Natural killer cell (primary cell): ENCODE measurements at regions not wholly inside any gene's neighbourhood (a gene's known extent, or its start where the extent isn't known, plus 50 kb on each side); places are given as distances from the start of the nearest gene placed in this dataset.
"Not testable (repeated sequence)": the region's sequence is repeated elsewhere in the genome, so short reads cannot be mapped to it uniquely, and the experiment has no call there.

Experiments used
- ATAC-seq, 3 donors: fragments of 150-1000 bp in 2 of 3; fragments of 200-7000 bp in 1 of 3; cut with Tn5 transposase; 1 replicate in 1 of 3; 2 replicates in 2 of 3; pipeline ENCODE4 v1.10.0; 2021; ENCODE audit warnings: mild to moderate bottlenecking in 2 of 3, moderate library complexity in 2 of 3
- DNase-seq, 2 donors: peaks; one replicate each; pipeline versions ENCODE4 v3.0.0 to v3.0.0-alpha.2; 2013 to 2021; ENCODE audit warnings: mixed read lengths in 1 of 2
- H3K27ac ChIP-seq: one replicate; pipeline ENCODE4 v1.5.1; 2013; ENCODE audit warnings: mild to moderate bottlenecking, low read length
- H3K27me3 ChIP-seq: one replicate; pipeline ENCODE4 v1.6.1; 2013; ENCODE audit warnings: low read length; ENCODE audit not compliant: control insufficient read depth, insufficient read depth
- H3K36me3 ChIP-seq: one replicate; pipeline ENCODE4 v1.6.1; 2013; ENCODE audit warnings: low read length; ENCODE audit not compliant: control insufficient read depth, insufficient read depth
- H3K4me1 ChIP-seq: one replicate; pipeline ENCODE4 v1.6.1; 2013; ENCODE audit warnings: low read length; ENCODE audit not compliant: control insufficient read depth, insufficient read depth
- H3K4me3 ChIP-seq: one replicate; pipeline ENCODE4 v1.5.1; 2013; ENCODE audit warnings: low read length
- H3K9me3 ChIP-seq: one replicate; pipeline ENCODE4 v1.6.1; 2013; ENCODE audit warnings: low read length; ENCODE audit not compliant: control insufficient read depth, insufficient read depth
- H3K27ac Mint-ChIP-seq, 2 donors: one replicate each; pipeline ENCODE4 v1.8.0; 2022; ENCODE audit warnings: mild to moderate bottlenecking in 2 of 2, mixed read lengths in 2 of 2, moderate library complexity in 1 of 2
- H3K27me3 Mint-ChIP-seq, 2 donors: one replicate each; pipeline ENCODE4 v1.8.0; 2022; ENCODE audit warnings: low read depth in 2 of 2, mixed read lengths in 2 of 2
- H3K36me3 Mint-ChIP-seq: one replicate; pipeline ENCODE4 v1.8.0; 2022; ENCODE audit warnings: mixed read lengths
- H3K4me1 Mint-ChIP-seq, 2 donors: one replicate each; pipeline ENCODE4 v1.8.0; 2022; ENCODE audit warnings: mixed read lengths in 2 of 2
- H3K4me3 Mint-ChIP-seq: one replicate; pipeline ENCODE4 v1.8.0; 2022; ENCODE audit warnings: mild to moderate bottlenecking, moderate library complexity, mixed read lengths
- H3K9me3 Mint-ChIP-seq, 2 donors: one replicate each; pipeline ENCODE4 v1.8.0; 2022; ENCODE audit warnings: mixed read lengths in 2 of 2
- CTCF ChIP-seq: fragments of 200-600 bp; IDR thresholded peaks from one replicate; pipeline ENCODE4 v1.8.0; 2022; ENCODE audit warnings: antibody characterized with exemption
- WGBS: methylation state at CpG from one replicate; pipeline ENCODE4 v1.1.7; 2013; ENCODE audit warnings: missing lambda C conversion rate; ENCODE audit not compliant: insufficient coverage; 5-methylcytosine and 5-hydroxymethylcytosine counted together
- intact Hi-C: fragments of 100-400 bp; cut with micrococcal nuclease; formaldehyde crosslinking; loops from one replicate; pipeline ENCODE4 v1.14.2; 2022

- H3K27me3 Mint-ChIP-seq, H3K27ac ChIP-seq, H3K27me3 ChIP-seq, ATAC-seq, H3K27ac Mint-ChIP-seq, H3K4me3 Mint-ChIP-seq, H3K9me3 ChIP-seq, H3K4me1 ChIP-seq, H3K9me3 Mint-ChIP-seq, H3K4me3 ChIP-seq, H3K36me3 Mint-ChIP-seq, DNase-seq, H3K4me1 Mint-ChIP-seq, intact Hi-C loops, H3K36me3 ChIP-seq: not testable (repeated sequence)
- whole genome bisulfite sequencing, result 95% methylated on average over 13 of the region's 13 CpGs
These were observed 124.3 kb downstream of the PTCHD1 start for GRCh38 chrX:23458957-23459356.

- Histone ChIP-seq H3K27me3 (no peaks in the 10 kb centered on the region), H3K36me3 (no peaks in the 10 kb centered on the region), H3K4me1 (no peaks in the 10 kb centered on the region), H3K9me3 (peaks cover 2% of the 10 kb centered on the region), H3K27ac (no peak overlapping the region), H3K4me3 (no peak overlapping the region)
- Mint-ChIP-seq H3K4me3 (no peak overlapping the region), H3K4me1 (no peaks in the 10 kb centered on the region), H3K27me3 (no peaks in the 10 kb centered on the region), H3K27ac (no peak overlapping the region), H3K9me3 (peaks cover 10 to 12% of the 10 kb centered on the region in 2 donors), H3K36me3 (peaks cover 13% of the 10 kb centered on the region)
- 86% methylated on average over 2 of the region's 3 CpGs for WGBS
- DNase-seq (no peak), ATAC-seq (no peak)
- intact Hi-C loops, result no loop called here
- no peak for TF ChIP-seq CTCF
These were observed 130.6 kb downstream of the PTCHD1 start for GRCh38 chrX:23465105-23465791.

GRCh38 chrX:23465985-23466384, 131.3 kb downstream of the PTCHD1 start:
- no peak for ATAC-seq
- no peaks in the 10 kb centered on the region for H3K27me3 ChIP-seq
- no peaks in the 10 kb centered on the region for H3K4me1 ChIP-seq
- Mint-ChIP-seq H3K9me3 (peaks cover 10 to 12% of the 10 kb centered on the region in 2 donors), H3K4me3 (no peak overlapping the region), H3K4me1 (no peaks in the 10 kb centered on the region), H3K27me3 (no peaks in the 10 kb centered on the region), H3K27ac (no peak overlapping the region), H3K36me3 (peaks cover 13% of the 10 kb centered on the region)
- DNase-seq, result no peak
- H3K9me3 ChIP-seq, result peaks cover 2% of the 10 kb centered on the region
- no peaks in the 10 kb centered on the region for H3K36me3 ChIP-seq
- no peak overlapping the region for H3K27ac ChIP-seq
- H3K4me3 ChIP-seq, result no peak overlapping the region
- TF ChIP-seq CTCF, result no peak
- intact Hi-C loops, result no loop called here
- WGBS, result no CpG with 5 or more reads among the region's 2 CpGs

GRCh38 chrX:23478056-23478455, 143.4 kb downstream of the PTCHD1 start:
- Mint-ChIP-seq H3K27ac (no peak overlapping the region), H3K9me3 (peaks cover 4 to 5% of the 10 kb centered on the region in 2 donors), H3K4me1 (no peaks in the 10 kb centered on the region), H3K27me3 (no peaks in the 10 kb centered on the region), H3K36me3 (no peaks in the 10 kb centered on the region), H3K4me3 (no peak overlapping the region)
- Histone ChIP-seq H3K36me3 (no peaks in the 10 kb centered on the region), H3K27ac (no peak overlapping the region), H3K4me1 (no peaks in the 10 kb centered on the region), H3K4me3 (no peak overlapping the region), H3K9me3 (no peaks in the 10 kb centered on the region), H3K27me3 (no peaks in the 10 kb centered on the region)
- no peak for ATAC-seq
- TF ChIP-seq CTCF, result no peak
- DNase-seq, result no peak
- intact Hi-C loops, result no loop called here
- 88% methylated on average over 1 of the region's 2 CpGs for WGBS
